ENCODE measurements at regions not wholly inside any gene's neighbourhood (a gene's known extent, or its start where the extent isn't known, plus 50 kb on each side); places are given as distances from the start of the nearest gene placed in this dataset.

DNA sequence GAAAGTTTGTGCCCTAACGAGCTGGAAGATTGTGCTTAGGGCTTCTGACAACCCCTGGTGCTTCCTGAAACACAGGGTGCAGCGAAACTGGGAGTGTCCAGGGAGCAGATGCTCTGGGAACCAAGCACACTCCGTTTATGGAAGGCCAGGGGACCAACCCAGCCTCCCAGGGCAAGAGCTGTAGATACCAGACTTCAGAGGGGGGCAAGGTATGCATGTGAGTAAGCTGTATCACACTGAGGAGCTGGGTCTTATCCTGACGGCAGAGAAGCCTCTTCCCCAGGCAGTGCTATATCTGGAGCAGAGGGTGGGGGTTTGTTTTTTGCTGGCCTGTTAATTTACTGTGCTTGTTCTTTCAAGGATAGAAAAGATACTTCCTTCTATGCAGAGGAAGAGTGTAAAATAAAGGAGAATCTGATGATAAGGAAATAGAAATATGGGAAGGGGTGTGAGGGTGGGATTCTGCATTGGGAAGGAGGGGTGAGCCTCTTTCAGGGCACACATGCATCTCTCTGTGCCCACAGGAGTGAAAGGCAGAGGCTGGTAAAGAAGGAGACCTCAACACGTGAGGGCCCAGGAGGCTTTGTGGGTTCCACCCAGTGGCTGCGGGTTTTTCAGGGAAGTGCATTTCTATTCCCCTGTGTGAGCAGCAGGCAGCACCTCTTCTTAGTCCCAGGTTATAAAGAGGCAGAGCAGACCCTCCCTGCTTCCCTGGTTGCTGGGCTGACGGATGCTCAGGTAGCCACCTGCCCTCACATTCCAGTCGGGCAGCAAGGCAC, 314.1 kb downstream of the TCERG1L start:
- Mint-ChIP-seq H3K4me1 (ENCODE audit: low read depth) (no peaks in the 10 kb centered on the region), H3K27me3 (ENCODE audit: low read depth) (no peaks in the 10 kb centered on the region), H3K4me3 (no peak overlapping the region), H3K36me3 (ENCODE audit: insufficient read depth) (no peaks in the 10 kb centered on the region), H3K9me3 (no peaks in the 10 kb centered on the region)
- ATAC-seq (no peak), DNase-seq (no peak)

DNA sequence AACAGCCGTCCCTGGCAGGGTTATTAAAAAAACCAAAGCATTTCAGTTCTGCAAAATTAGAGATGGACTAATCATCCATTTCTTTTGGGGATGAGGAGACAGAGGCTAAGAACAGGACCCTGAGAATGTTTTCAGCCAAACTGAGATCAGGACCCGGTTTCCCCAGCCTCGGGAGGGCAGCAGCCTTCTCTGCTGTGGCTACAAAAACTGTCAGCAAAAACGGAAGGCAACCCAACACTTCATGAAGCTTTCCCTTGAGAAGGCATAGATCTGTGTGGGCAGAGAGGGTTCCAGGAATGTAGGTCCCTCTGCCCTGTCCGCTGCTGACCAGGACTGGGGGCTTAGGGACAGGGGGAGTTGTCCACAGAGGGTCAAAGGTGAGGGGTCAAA, 313.5 kb downstream of the TCERG1L start:
- no peaks in the 10 kb centered on the region for H3K9me3 Mint-ChIP-seq
- no peaks in the 10 kb centered on the region for H3K27me3 Mint-ChIP-seq (ENCODE audit: low read depth)
- no peaks in the 10 kb centered on the region for H3K36me3 Mint-ChIP-seq (ENCODE audit: insufficient read depth)
- ATAC-seq, result no peak
- DNase-seq, result no peak
- no peak overlapping the region for H3K4me3 Mint-ChIP-seq
- H3K4me1 Mint-ChIP-seq (ENCODE audit: low read depth), result no peaks in the 10 kb centered on the region

GRCh38 chr10:130998642-130999041, 312.9 kb downstream of the TCERG1L start:
- no peak for ATAC-seq
- no peak for DNase-seq
- H3K36me3 Mint-ChIP-seq (ENCODE audit: insufficient read depth), result no peaks in the 10 kb centered on the region
- H3K4me1 Mint-ChIP-seq (ENCODE audit: low read depth), result no peaks in the 10 kb centered on the region
- no peaks in the 10 kb centered on the region for H3K9me3 Mint-ChIP-seq
- H3K4me3 Mint-ChIP-seq, result no peak overlapping the region
- no peaks in the 10 kb centered on the region for H3K27me3 Mint-ChIP-seq (ENCODE audit: low read depth)

DNA sequence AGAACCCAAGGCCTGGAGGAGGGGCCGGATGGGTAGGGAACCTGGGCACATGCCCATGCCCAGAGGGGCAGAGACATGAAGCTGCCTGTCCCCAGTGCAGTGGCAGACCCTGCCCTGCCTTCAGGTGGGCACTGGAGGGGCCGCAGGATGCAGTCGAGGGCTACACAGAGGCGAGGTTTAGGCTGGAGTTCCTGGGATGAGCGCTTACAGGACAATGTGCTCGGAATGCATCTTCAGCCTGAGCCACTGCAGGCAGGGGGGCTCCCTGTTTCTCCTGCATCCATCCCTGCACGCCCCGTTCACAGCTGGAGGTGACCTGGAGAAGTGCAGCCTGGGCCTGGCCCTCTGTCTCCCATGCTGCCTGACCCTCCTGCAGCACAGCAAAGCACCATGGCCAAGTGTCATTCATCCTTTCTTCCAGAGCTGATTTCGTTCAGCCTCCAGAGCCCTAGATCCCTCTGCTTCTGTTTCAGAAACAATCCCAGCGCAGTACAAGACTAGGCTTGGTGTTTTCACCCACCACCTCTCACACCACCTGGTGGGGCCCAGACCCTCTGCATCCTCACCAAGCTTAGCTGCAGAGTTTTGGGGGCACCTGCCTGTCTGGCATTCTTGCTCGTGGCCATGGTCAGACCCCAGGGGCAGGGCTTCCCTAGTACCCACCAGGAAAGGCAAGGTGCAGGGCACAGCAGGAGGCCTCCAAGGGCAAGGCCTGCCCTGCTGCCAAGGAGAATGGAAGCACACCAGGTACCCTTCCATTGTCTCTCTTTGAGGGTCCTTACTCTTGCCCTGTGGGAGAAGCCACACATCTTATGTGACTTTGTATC, 311.9 kb downstream of the TCERG1L start:
- Mint-ChIP-seq H3K4me1 (ENCODE audit: low read depth) (no peaks in the 10 kb centered on the region), H3K9me3 (no peaks in the 10 kb centered on the region), H3K27me3 (ENCODE audit: low read depth) (no peaks in the 10 kb centered on the region), H3K36me3 (ENCODE audit: insufficient read depth) (no peaks in the 10 kb centered on the region), H3K4me3 (no peak overlapping the region)
- DNase-seq (no peak), ATAC-seq (no peak)

DNA sequence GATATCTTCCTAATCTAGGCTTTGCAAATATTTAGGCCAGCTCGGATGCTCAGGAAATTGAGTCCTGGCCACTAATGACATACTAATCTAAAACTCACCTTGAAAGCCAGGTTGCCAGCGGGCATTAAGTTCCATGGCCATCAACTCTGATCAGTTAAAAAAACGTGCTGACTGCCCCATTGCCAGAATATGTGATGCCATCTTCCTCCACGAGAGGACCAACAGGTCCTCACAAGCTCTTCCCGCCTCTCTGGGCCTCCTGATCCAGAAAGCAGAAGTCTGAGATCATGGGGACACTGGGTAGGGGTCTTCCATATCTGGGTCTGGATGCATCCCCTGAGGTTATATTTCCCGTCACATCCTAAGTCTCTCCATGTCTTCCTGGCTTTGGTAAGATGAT, 311.3 kb downstream of the TCERG1L start:
- no peaks in the 10 kb centered on the region for H3K4me1 Mint-ChIP-seq (ENCODE audit: low read depth)
- H3K9me3 Mint-ChIP-seq, result no peaks in the 10 kb centered on the region
- no peak for ATAC-seq
- no peaks in the 10 kb centered on the region for H3K36me3 Mint-ChIP-seq (ENCODE audit: insufficient read depth)
- no peak for DNase-seq
- H3K27me3 Mint-ChIP-seq (ENCODE audit: low read depth), result no peaks in the 10 kb centered on the region
- H3K4me3 Mint-ChIP-seq, result no peak overlapping the region

GRCh38 chr10:131000743-131001142, 310.8 kb downstream of the TCERG1L start:
- ATAC-seq, result no peak
- H3K36me3 Mint-ChIP-seq (ENCODE audit: insufficient read depth), result no peaks in the 10 kb centered on the region
- H3K4me3 Mint-ChIP-seq, result no peak overlapping the region
- no peaks in the 10 kb centered on the region for H3K9me3 Mint-ChIP-seq
- H3K27me3 Mint-ChIP-seq (ENCODE audit: low read depth), result no peaks in the 10 kb centered on the region
- H3K4me1 Mint-ChIP-seq (ENCODE audit: low read depth), result no peaks in the 10 kb centered on the region
- no peak for DNase-seq

DNA sequence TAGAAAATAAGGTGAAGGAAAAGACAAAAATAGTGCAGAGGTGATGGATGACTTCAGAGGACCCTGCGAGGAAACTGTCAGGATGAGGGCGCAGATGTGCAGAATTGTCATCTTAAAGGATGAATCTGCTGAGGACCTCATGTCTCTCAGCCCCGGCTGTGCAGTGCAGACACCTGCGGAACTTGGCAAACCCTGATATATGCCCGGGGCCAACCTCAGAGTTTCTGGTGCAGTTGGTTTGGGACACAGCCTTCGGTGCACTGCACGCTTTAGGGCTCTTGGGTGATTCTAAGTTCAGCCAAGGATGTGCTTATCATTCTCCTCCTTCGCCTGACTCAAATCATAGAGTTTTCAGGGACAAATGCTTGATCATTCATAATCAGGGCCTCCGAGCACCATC, 310.1 kb downstream of the TCERG1L start:
- DNase-seq, result no peak
- Mint-ChIP-seq H3K4me1 (ENCODE audit: low read depth) (no peaks in the 10 kb centered on the region), H3K36me3 (ENCODE audit: insufficient read depth) (no peaks in the 10 kb centered on the region), H3K9me3 (no peaks in the 10 kb centered on the region), H3K27me3 (ENCODE audit: low read depth) (no peaks in the 10 kb centered on the region), H3K4me3 (no peak overlapping the region)
- no peak for ATAC-seq

DNA sequence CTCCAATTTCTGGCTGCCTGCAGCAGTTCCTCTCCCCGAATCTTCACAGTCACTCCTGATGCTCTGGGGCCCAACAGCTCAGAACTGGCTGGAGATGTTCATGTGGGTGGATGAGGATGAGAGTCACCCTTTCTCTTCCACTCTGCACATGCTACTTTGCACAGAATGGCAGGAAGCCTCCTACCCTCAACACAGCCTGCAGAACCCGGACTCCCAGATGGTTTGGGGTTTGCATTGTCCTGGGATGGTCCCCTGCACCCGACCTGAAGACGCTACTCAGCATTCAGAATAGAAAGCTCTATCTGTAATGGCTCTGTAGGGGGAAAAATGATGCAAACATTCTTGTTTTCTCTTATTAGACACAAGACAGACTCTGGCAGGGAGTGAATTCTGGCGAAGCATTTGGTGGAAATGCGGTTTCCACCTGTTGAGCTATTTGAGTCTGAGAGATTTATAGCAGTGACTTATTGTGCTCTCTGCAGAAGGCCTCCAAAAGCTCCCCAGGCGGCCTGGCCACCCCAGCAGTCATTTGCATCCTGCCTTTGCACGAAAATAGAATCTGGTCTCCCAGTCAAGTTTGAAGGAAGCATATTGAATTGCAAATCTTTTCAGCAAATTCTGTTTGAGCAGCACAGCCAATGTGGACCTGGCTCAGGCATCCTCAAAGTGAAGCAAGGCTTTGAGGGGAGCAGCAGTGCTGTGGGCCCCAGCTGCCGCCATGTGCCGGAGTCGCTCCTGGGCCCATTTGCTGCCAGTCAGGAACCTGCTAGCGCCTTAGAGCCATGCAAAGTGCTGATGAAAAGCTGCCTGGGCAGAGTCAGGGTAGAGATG, 309.3 kb downstream of the TCERG1L start:
- Mint-ChIP-seq H3K36me3 (ENCODE audit: insufficient read depth) (no peaks in the 10 kb centered on the region), H3K4me1 (ENCODE audit: low read depth) (no peaks in the 10 kb centered on the region), H3K27me3 (ENCODE audit: low read depth) (no peaks in the 10 kb centered on the region), H3K9me3 (no peaks in the 10 kb centered on the region), H3K4me3 (no peak overlapping the region)
- ATAC-seq, result no peak
- DNase-seq, result no peak

DNA sequence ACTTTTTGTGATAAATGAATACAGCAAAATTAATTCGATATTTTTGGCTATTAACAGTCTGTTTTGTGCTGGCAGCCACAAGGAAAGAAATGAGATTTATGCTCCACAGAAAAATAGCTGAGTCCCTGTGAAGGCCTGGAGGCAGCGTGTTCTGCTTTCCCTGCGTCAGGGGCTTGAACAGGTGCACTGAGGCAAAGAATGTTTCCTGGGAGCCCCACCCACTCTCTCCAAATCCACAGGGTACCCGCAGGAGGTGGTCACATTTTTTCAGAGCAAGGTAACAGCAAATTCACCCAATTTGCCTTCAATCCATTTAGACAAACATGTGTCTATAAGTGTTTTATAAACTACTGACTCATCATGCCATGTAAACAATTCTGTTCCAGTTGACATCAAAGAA, 308.1 kb downstream of the TCERG1L start:
- DNase-seq (no peak), ATAC-seq (no peak)
- H3K36me3 Mint-ChIP-seq (ENCODE audit: insufficient read depth), result no peaks in the 10 kb centered on the region
- H3K27me3 Mint-ChIP-seq (ENCODE audit: low read depth), result no peaks in the 10 kb centered on the region
- H3K4me3 Mint-ChIP-seq, result no peak overlapping the region
- H3K9me3 Mint-ChIP-seq, result no peaks in the 10 kb centered on the region
- H3K4me1 Mint-ChIP-seq (ENCODE audit: low read depth), result no peaks in the 10 kb centered on the region

DNA sequence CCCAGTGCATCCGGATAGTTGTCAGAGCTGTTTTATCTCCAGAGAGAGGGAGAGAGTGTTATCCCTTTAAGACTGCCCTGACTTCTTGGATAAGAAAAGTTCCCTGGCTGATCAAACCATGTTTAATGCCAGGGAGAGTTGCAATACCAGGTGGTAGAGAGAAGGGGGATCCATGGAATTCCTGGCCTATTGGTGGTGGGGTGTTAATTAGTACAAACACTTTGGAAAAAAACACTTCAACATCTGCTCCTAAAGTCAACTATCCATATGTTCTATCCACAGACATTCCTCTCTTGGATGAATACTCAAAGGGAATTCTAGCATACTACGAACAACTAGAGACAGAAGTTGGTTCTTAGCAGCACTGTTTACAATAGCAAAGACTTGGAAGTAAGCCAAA, 307.2 kb downstream of the TCERG1L start:
- ATAC-seq, result no peak
- no peaks in the 10 kb centered on the region for H3K9me3 Mint-ChIP-seq
- DNase-seq, result no peak
- no peak overlapping the region for H3K4me3 Mint-ChIP-seq
- no peaks in the 10 kb centered on the region for H3K27me3 Mint-ChIP-seq (ENCODE audit: low read depth)
- no peaks in the 10 kb centered on the region for H3K36me3 Mint-ChIP-seq (ENCODE audit: insufficient read depth)
- no peaks in the 10 kb centered on the region for H3K4me1 Mint-ChIP-seq (ENCODE audit: low read depth)

DNA sequence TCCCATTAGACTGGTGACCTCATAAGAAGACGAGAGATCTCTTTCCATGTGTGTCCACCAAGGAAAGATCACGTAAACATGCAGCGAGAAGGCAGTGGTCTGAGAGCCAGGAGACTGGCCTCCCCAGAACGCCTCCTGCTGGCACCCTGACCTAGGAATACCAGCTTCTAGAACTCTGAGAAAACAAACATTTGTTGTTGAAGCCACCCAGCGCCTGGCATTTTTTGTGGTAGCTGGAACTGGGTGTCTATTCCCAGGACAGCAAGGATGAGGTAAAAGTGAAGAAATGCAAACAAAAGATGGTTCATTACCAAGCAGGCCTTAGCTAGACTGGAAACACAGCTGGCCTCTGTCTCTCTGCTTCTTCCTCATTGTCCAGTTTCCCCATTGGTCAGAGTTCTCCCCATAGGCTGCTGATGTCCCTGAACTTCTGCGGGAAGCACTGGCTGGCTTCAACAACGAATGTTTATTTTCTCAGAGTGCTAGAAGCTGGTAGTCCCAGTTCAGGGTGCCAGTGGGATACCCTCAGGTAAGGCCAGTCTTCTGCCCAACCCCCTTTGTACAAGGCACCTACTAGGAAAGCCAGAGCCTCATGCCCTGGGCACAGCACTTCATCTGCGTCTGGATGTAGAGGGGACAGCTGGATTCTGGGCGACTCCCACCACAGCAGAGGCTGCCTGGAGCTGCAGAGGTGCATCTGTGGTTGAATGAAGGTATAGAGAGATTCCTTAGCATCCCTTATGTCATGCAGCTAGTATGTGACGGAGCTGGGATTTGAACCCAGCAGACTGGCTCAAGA, 304.9 kb downstream of the TCERG1L start:
- H3K4me1 Mint-ChIP-seq (ENCODE audit: low read depth), result no peaks in the 10 kb centered on the region
- no peak for DNase-seq

DNA sequence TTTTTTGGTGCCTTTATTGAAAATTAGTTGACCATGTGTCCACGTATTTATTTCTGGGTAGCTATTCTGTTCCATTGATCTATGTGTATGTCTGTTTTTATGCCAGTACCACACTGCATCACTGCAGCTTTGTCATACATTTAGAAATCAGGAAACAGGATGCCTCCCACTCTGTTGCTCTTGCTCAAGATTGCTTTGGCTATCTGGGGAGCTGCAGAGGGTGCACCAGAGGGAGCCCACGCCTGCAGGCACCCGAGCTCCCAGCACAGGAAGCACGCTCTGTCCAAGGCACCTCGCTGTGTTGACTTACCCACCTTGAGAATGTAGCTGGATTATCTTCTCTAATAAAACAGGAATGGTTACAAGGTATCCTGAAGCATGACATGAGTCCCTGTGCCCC, 301.7 kb downstream of the TCERG1L start:
- H3K36me3 Mint-ChIP-seq (ENCODE audit: insufficient read depth), result no peaks in the 10 kb centered on the region
- no peak for ATAC-seq

More for the DNA sequence above, 304.9 kb downstream of the TCERG1L start:
- no peak for ATAC-seq
- no peaks in the 10 kb centered on the region for H3K27me3 Mint-ChIP-seq (ENCODE audit: low read depth)
- H3K36me3 Mint-ChIP-seq (ENCODE audit: insufficient read depth), result no peaks in the 10 kb centered on the region
- no peaks in the 10 kb centered on the region for H3K9me3 Mint-ChIP-seq
- no peak overlapping the region for H3K4me3 Mint-ChIP-seq

GRCh38 chr10:131010965-131011575, 300.5 kb downstream of the TCERG1L start:
- Mint-ChIP-seq H3K36me3 (ENCODE audit: insufficient read depth) (no peaks in the 10 kb centered on the region), H3K4me1 (ENCODE audit: low read depth) (no peaks in the 10 kb centered on the region), H3K9me3 (no peaks in the 10 kb centered on the region), H3K4me3 (no peak overlapping the region), H3K27me3 (ENCODE audit: low read depth) (no peaks in the 10 kb centered on the region)
- no peak for DNase-seq
- no peak for ATAC-seq

More for the DNA sequence above, 301.7 kb downstream of the TCERG1L start:
- Mint-ChIP-seq H3K27me3 (ENCODE audit: low read depth) (no peaks in the 10 kb centered on the region), H3K4me1 (ENCODE audit: low read depth) (no peaks in the 10 kb centered on the region), H3K9me3 (no peaks in the 10 kb centered on the region), H3K4me3 (no peak overlapping the region)
- no peak for DNase-seq

Measured in activated T-cell treated with anti-CD3 and anti-CD28 coated beads, Interleukin-2, amount 50 U/mL, for 4 hours (primary cell).